GM12872 (cell line): ENCODE measurements at regions not wholly inside any gene's neighbourhood (a gene's known extent, or its start where the extent isn't known, plus 50 kb on each side); places are given as distances from the start of the nearest gene placed in this dataset.

Source experiments
- TF ChIP-seq, protein P1 (sequence below): IDR thresholded peaks from 3 replicates; pipeline ENCODE4 v1.5.1; 2011; ENCODE audit warnings: low read depth, mild to moderate bottlenecking, low read length, moderate library complexity; ENCODE audit not compliant: insufficient read depth

DNA sequence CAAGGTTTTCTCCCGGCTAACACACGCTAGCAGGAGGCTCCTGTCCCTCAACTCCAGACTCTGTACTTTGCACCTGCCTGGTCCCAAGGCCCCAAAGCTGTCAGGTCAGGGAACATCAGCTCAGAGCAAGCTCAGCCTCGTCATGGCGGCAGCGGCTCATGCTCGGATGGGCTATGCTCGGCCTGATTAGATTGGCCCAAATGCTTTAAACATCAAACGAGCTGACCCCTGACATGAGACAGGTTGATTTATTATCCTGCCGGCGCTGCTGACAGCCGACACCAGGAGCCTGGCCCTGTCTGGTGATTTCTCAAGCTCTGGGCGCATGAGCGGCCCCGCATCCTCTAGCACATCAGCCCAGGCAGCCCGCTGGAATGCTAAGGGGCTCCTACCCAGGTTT is 436.4 kb downstream of the EIPR1 start:
- TF ChIP-seq, protein P1, sequence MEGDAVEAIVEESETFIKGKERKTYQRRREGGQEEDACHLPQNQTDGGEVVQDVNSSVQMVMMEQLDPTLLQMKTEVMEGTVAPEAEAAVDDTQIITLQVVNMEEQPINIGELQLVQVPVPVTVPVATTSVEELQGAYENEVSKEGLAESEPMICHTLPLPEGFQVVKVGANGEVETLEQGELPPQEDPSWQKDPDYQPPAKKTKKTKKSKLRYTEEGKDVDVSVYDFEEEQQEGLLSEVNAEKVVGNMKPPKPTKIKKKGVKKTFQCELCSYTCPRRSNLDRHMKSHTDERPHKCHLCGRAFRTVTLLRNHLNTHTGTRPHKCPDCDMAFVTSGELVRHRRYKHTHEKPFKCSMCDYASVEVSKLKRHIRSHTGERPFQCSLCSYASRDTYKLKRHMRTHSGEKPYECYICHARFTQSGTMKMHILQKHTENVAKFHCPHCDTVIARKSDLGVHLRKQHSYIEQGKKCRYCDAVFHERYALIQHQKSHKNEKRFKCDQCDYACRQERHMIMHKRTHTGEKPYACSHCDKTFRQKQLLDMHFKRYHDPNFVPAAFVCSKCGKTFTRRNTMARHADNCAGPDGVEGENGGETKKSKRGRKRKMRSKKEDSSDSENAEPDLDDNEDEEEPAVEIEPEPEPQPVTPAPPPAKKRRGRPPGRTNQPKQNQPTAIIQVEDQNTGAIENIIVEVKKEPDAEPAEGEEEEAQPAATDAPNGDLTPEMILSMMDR: no peak

DNA sequence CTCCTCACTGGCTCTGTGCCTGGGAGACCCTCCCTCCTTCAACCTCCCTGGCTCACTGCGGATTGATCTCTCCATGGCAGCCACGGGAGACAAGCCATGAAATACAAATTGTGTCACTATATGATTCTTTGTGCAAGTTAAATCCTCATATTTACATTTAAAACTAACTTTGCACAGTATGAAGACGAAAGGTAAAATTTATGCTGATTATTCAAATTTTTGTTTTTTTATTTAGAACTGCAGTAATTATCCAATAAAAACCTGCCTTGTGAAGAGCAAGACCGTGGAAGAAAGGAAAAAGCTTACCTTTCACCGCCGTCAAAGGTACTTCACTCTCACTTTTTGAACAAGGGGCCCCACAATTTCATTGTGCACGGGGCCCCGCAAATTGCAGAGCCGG is 436.9 kb downstream of the EIPR1 start:
- TF ChIP-seq, protein P1: no peak

DNA sequence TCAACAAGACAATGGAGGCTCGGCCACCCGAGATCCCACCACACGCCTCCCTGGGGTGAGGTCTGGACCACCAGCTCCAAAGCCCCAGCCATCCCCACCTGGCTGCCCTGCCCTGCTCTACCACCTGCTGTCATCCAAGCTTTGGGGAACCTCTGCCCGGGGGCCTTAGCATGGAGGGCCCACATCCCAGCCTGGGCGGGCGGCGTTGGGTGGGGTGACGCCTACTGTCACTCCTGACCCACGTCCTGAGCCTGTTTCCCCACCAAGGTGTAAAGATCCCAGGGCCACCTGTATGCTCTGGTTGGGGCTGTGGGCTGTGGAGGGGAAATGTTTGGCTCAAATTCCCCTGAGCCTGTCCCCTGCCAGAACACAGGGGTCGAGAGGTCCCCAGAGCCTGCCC is 437.6 kb downstream of the EIPR1 start:
- TF ChIP-seq, protein P1: no peak

DNA sequence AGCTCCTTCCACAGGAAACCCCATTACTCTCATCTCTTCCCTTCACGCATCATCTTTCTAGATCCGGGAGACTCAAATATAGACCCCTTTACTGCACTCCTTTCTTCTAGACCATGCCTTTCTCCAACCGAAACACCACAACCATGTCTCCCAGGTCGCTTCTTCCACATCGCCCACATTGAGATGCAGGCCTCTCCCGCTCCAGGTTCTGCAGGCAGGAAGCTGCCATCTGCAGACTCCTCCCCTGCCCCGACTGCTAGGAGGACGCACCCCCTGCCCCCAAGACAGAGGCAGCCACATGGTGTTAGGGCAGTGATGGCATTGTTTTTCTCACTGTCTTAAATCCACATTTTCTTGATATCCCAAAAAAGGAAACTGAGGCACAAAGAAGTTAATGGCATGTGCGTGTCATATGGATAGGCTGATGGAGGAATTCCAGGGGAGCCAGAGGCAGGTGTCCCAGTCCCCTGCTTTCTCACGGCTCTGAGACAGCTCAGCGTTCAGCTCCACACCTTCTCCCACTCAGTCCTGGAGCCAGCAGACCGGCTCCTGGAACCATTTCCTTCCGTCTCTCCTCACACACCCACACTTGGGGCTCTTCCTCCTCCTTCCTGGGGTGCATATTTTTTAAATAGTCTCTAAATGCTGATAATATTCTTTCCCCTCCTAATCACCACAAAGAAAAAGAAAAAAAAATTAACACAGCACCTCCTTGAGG is 438.4 kb downstream of the EIPR1 start:
- TF ChIP-seq, protein P1: no peak

DNA sequence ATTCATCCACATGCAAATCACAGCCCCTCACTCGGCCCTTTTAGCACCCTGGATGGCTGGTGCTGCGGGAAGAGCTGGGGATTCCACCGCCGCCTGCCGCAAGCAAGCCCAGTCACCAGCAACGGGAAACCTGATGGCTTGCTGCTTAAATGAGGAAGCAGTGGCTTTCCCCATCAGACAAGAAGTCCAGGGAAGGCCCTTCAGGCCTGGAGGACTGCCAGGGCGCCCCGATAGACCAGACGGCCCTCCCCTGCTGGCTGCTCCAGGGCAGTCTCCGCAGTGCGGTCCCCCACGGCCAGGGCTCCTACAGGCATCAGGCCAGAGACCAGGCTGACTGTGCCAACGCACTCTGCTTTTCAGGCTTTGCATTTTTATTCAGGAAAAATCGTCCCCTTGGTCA is 439.1 kb downstream of the EIPR1 start:
- TF ChIP-seq, protein P1: no peak

DNA sequence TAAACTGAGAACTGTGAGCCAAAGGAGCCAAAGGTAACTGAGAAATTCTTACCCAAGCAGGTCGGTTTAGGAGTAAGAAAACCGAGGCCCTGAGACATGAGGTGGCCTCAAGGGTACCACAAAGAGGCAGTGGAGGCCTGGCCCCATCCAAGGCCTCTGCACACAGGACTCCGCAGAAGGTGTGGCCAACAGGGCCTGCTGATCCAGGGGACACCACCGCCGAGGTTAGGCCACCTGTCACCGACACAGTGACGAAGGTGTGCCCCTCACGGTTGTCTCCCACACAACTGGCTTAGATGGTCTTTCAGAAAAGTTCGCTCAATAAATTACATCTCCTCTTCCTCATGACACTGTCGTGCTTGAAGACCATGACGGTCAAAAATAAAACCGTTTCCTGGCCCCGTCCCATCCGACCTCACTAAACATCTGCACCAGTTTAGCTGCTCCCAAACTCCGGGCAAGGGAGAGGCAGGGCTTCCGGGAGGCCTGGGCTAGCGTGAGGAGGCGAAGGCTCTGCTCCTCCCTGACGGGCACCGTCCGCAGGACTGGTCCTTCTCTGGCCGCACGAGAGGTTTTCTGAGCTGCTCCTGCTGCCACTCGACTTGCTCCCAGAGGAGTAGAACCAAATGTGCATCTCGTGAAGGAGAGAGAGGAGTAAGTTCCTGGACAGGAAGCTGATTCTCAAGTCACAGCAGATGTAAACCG is 442.0 kb downstream of the EIPR1 start:
- TF ChIP-seq, protein P1: no peak

DNA sequence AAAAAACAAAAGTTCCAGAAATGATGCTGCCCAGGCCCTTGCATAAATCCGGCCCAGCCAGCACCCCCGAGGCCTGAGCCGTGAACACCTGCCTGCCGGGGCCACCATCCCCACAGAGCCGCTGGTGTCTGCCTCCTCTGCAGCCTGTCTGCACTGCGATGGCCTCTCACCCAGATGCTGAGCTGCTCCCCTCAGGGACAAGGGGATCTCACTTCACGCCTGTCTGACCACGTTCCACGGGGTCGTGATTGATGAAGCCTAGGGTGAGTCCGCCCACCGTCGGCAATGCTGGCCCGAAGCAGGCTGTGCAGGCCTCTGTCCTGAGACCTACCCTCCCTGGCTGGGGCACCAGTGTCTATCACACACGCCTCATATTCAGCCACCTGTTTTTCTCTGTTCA is 444.2 kb downstream of the EIPR1 start:
- TF ChIP-seq, protein P1: no peak
